NCI-H1105 treated with DMSO at 0.1 percent for 48 hours (cell line): ENCODE measurements at regions not wholly inside any gene's neighbourhood (a gene's known extent, or its start where the extent isn't known, plus 50 kb on each side); places are given as distances from the start of the nearest gene placed in this dataset.
"Not testable (repeated sequence)": the region's sequence is repeated elsewhere in the genome, so short reads cannot be mapped to it uniquely, and the experiment has no call there.

Experiments
- DNase-seq: peaks from one replicate; lab custom pipeline; 2025; lab: John Stamatoyannopoulos, UW

- no peak for DNase-seq
Observed at GRCh38 chr7:3094701-3095445, 51.2 kb upstream of the CARD11 start.

GRCh38 chr7:3097734-3098133 is 54.1 kb upstream of the CARD11 start:
- DNase-seq, result no peak

- no peak for DNase-seq
Observed at GRCh38 chr7:3102159-3102558, 58.5 kb upstream of the CARD11 start.

GRCh38 chr7:3103614-3104398 is 60.1 kb upstream of the CARD11 start:
- DNase-seq, result no peak

GRCh38 chr7:3105856-3106255 is 62.2 kb upstream of the CARD11 start:
- no peak for DNase-seq

- DNase-seq, result no peak
Observed at GRCh38 chr7:3106361-3106826, 62.7 kb upstream of the CARD11 start.

- DNase-seq, result no peak
Observed at GRCh38 chr7:3107228-3107763, 63.6 kb upstream of the CARD11 start.

GRCh38 chr7:3107889-3108570 is 64.4 kb upstream of the CARD11 start:
- DNase-seq, result no peak

GRCh38 chr7:3109311-3109915 is 65.7 kb upstream of the CARD11 start:
- DNase-seq, result no peak

- peak; percentile 90 for DNase-seq
Observed at GRCh38 chr7:3112479-3113134, 68.9 kb upstream of the CARD11 start.

- DNase-seq, result no peak
Observed at GRCh38 chr7:3114917-3115316, 71.2 kb upstream of the CARD11 start.

GRCh38 chr7:3117081-3117480 is 73.4 kb upstream of the CARD11 start:
- DNase-seq, result no peak

GRCh38 chr7:3117488-3118231 is 74.0 kb upstream of the CARD11 start:
- DNase-seq, result no peak

GRCh38 chr7:3119352-3119927 is 75.8 kb upstream of the CARD11 start:
- not testable (repeated sequence) for DNase-seq

- DNase-seq, result no peak
Observed at GRCh38 chr7:3119963-3120362, 76.3 kb upstream of the CARD11 start.

- DNase-seq, result no peak
Observed at GRCh38 chr7:3120513-3120912, 76.8 kb upstream of the CARD11 start.

GRCh38 chr7:3128857-3129490 is 85.3 kb upstream of the CARD11 start:
- DNase-seq, result no peak

- no peak for DNase-seq
Observed at GRCh38 chr7:3133811-3134385, 90.2 kb upstream of the CARD11 start.

- DNase-seq, result no peak
Observed at GRCh38 chr7:3134745-3135144, 91.1 kb upstream of the CARD11 start.

GRCh38 chr7:3135626-3136025 is 92.0 kb upstream of the CARD11 start:
- DNase-seq, result no peak
